ENCODE measurements at regions not wholly inside any gene's neighbourhood (a gene's known extent, or its start where the extent isn't known, plus 50 kb on each side); places are given as distances from the start of the nearest gene placed in this dataset.
"Not testable (repeated sequence)": the region's sequence is repeated elsewhere in the genome, so short reads cannot be mapped to it uniquely, and the experiment has no call there.

DNA sequence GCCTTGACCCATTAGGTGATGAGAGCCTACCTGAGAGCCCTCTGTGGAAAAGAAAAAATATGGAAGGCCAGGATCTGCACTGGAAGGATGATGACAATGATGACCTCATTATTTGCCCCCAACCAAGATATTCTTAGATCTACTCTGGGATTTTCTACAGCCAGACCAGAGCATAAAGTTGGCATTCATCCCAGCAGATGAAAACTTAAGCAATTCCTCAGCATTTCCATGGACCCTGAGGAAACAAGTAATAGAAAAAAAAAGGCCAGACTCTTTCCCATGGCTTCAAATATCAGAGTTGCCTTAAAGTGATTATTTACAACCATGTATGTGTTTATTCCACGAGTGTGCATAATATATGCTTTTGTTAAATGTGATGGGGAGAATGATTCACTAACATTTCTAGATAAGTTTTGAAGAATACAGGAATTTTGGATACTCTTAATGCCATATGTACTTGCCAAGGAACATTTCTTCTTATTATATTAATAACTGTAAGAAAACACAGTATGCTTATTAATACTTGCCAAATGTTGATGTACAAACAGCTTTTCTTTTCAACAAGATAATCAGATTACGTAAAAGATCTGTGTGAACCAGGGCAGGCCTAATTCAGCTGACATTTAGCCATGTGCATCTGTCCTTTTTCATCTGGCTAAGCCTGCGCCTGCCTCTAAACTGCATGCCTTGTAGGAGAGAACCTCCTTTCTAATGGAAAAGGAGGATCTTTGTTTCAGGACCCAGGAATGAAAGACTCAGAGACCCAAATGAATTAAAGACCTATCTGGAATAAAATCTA is 94.8 kb downstream of the ARRDC3 start:
- WGBS, 2 donors = 64% methylated on average over 3 of the region's 3 CpGs
- H3K27ac ChIP-seq (ENCODE audit: low read depth in 2 of 2, low read length in 1 of 2) = no peak overlapping the region
- H3K36me3 ChIP-seq (ENCODE audit: control insufficient read depth in 2 of 2, insufficient read depth in 2 of 2, low read length in 1 of 2) = no peaks in the 10 kb centered on the region
- H3K4me3 ChIP-seq (ENCODE audit: low read depth in 1 of 2, low read length in 2 of 2) = no peak overlapping the region
- H3K4me1 ChIP-seq (ENCODE audit: control insufficient read depth in 2 of 2, insufficient read depth in 2 of 2, low read length in 1 of 2) = no peaks in the 10 kb centered on the region
- H3K9me3 ChIP-seq (ENCODE audit: control insufficient read depth in 2 of 2, insufficient read depth in 1 of 2, low read depth in 1 of 2, low read length in 1 of 2) = no peaks in the 10 kb centered on the region
- no peaks in the 10 kb centered on the region for H3K27me3 ChIP-seq (ENCODE audit: control insufficient read depth in 1 of 2, insufficient read depth in 2 of 2, low read length in 2 of 2)

DNA sequence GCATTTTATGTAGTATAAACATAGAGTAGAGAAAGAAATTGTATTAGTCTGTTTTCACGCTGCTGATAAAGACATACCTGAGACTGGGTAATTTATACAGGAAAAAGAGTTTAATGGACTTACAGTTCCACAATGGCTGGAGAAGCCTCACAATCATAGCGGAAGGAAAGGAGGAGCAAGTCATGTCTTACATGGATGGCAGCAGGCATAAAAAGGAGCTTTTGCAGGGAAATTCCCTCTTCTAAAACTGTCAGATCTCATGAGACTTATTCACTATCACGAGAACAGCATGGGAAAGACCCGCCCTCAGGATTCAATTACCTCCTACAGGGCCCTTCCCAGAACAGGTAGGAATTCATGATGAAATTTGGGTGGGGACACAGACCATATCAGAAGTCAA is 98.1 kb downstream of the ARRDC3 start:
- 85 to 89% methylated on average over 4 of the region's 4 CpGs for WGBS, 2 donors
- H3K27me3 ChIP-seq (ENCODE audit: control insufficient read depth in 1 of 2, insufficient read depth in 2 of 2, low read length in 2 of 2); H3K36me3 ChIP-seq (ENCODE audit: control insufficient read depth in 2 of 2, insufficient read depth in 2 of 2, low read length in 1 of 2); H3K27ac ChIP-seq (ENCODE audit: low read depth in 2 of 2, low read length in 1 of 2); H3K9me3 ChIP-seq (ENCODE audit: control insufficient read depth in 2 of 2, insufficient read depth in 1 of 2, low read depth in 1 of 2, low read length in 1 of 2); H3K4me3 ChIP-seq (ENCODE audit: low read depth in 1 of 2, low read length in 2 of 2); H3K4me1 ChIP-seq (ENCODE audit: control insufficient read depth in 2 of 2, insufficient read depth in 2 of 2, low read length in 1 of 2): not testable (repeated sequence)

DNA sequence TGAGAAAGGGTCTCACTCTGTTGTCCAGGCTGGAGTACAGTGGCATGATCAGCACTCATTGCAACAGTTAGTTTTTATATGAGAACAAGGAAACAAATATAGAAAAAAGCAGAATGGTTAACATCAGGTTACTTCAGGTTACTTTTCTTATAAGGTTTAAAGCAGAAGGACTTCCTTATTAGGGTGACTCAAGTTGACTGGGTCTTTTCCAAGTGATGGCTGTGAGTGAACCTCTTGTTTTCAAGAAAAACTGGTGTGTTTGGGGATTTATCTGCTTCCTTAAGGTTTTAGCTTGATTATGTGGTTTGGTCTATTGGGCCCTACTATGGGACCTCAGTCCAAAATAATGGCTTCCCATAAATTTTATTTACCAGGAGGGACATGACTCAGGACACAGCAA is 99.2 kb downstream of the ARRDC3 start:
- no peaks in the 10 kb centered on the region for H3K9me3 ChIP-seq (ENCODE audit: control insufficient read depth in 2 of 2, insufficient read depth in 1 of 2, low read depth in 1 of 2, low read length in 1 of 2)
- H3K4me1 ChIP-seq (ENCODE audit: control insufficient read depth in 2 of 2, insufficient read depth in 2 of 2, low read length in 1 of 2) = peaks cover 0 to 2% of the 10 kb centered on the region in 2 donors
- peak overlapping the region in 1 of 2 donors; percentile 71 for H3K27ac ChIP-seq (ENCODE audit: low read depth in 2 of 2, low read length in 1 of 2)
- no peaks in the 10 kb centered on the region for H3K27me3 ChIP-seq (ENCODE audit: control insufficient read depth in 1 of 2, insufficient read depth in 2 of 2, low read length in 2 of 2)
- H3K36me3 ChIP-seq (ENCODE audit: control insufficient read depth in 2 of 2, insufficient read depth in 2 of 2, low read length in 1 of 2) = no peaks in the 10 kb centered on the region
- no peak overlapping the region for H3K4me3 ChIP-seq (ENCODE audit: low read depth in 1 of 2, low read length in 2 of 2)

DNA sequence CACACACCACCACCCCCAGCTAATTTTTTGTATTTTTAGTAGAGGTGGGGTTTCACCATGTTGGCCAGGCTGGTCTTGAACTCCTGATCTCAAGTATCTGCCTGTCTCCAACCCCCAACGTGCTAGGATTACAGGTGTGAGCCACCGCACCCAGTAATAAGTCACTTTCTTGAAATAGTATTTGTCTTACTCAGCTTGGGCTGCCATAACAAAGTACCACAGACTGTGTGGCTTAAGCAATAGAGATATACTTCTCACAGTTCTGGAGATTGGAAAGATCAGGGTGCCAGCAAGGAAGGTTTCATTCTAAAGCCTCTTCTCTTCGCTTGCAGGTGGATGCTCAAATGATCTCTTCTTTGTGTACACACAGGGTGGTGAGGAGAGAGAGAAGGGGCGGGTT is 99.8 kb downstream of the ARRDC3 start:
- peaks cover 0 to 2% of the 10 kb centered on the region in 2 donors for H3K4me1 ChIP-seq (ENCODE audit: control insufficient read depth in 2 of 2, insufficient read depth in 2 of 2, low read length in 1 of 2)
- no peaks in the 10 kb centered on the region for H3K9me3 ChIP-seq (ENCODE audit: control insufficient read depth in 2 of 2, insufficient read depth in 1 of 2, low read depth in 1 of 2, low read length in 1 of 2)
- no peak overlapping the region for H3K4me3 ChIP-seq (ENCODE audit: low read depth in 1 of 2, low read length in 2 of 2)
- H3K27me3 ChIP-seq (ENCODE audit: control insufficient read depth in 1 of 2, insufficient read depth in 2 of 2, low read length in 2 of 2) = no peaks in the 10 kb centered on the region
- peak overlapping the region; percentile 61 to 71 for H3K27ac ChIP-seq (ENCODE audit: low read depth in 2 of 2, low read length in 1 of 2)
- H3K36me3 ChIP-seq (ENCODE audit: control insufficient read depth in 2 of 2, insufficient read depth in 2 of 2, low read length in 1 of 2) = no peaks in the 10 kb centered on the region
- 71 to 80% methylated on average over 4 of the region's 4 CpGs for WGBS, 2 donors

DNA sequence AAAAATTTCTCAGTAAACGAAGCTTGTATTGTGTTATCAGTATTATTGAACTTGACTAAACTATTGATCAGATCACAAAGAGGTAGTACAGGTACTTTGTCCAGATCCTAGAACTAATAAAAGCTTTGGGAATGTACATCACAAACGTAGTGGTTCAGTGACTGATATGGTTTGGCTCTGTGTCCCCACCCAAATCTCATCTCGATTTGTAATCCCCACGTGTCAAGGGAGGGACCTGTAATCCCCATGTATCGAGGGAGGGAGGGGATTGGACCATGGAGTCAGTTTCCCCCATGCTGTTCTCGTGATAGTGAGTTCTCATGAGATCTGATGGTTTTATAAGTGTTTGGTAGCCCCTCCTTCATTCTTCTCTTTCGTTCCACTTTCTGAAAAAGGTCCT is 100.9 kb downstream of the ARRDC3 start:
- H3K4me3 ChIP-seq (ENCODE audit: low read depth in 1 of 2, low read length in 2 of 2) = no peak overlapping the region
- no peaks in the 10 kb centered on the region for H3K36me3 ChIP-seq (ENCODE audit: control insufficient read depth in 2 of 2, insufficient read depth in 2 of 2, low read length in 1 of 2)
- 82 to 83% methylated on average over 7 of the region's 7 CpGs for WGBS, 2 donors
- H3K9me3 ChIP-seq (ENCODE audit: control insufficient read depth in 2 of 2, insufficient read depth in 1 of 2, low read depth in 1 of 2, low read length in 1 of 2) = no peaks in the 10 kb centered on the region
- H3K27ac ChIP-seq (ENCODE audit: low read depth in 2 of 2, low read length in 1 of 2) = no peak overlapping the region
- no peaks in the 10 kb centered on the region for H3K27me3 ChIP-seq (ENCODE audit: control insufficient read depth in 1 of 2, insufficient read depth in 2 of 2, low read length in 2 of 2)
- peaks cover 0 to 2% of the 10 kb centered on the region in 2 donors for H3K4me1 ChIP-seq (ENCODE audit: control insufficient read depth in 2 of 2, insufficient read depth in 2 of 2, low read length in 1 of 2)

DNA sequence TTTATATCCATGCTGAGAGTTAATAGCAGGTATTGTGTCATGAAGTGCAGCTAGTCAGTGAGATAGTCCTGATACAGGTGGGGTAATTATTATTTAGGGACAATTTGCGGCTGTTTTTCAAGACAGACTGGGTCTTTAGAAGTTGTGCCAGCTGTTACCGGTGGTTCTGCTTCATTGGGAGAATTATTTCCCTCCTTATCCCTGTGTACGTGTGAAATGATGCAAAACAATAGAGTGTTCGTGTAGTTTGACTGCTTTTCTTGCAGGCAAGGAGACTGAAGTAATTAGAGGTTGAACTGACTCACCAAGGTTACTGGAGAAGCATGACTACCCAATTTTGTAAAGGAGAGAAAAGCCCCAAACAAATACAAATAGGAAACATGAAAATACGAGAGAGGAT is 101.7 kb downstream of the ARRDC3 start:
- no peaks in the 10 kb centered on the region for H3K27me3 ChIP-seq (ENCODE audit: control insufficient read depth in 1 of 2, insufficient read depth in 2 of 2, low read length in 2 of 2)
- peak overlapping the region; percentile 47 to 97 for H3K27ac ChIP-seq (ENCODE audit: low read depth in 2 of 2, low read length in 1 of 2)
- H3K9me3 ChIP-seq (ENCODE audit: control insufficient read depth in 2 of 2, insufficient read depth in 1 of 2, low read depth in 1 of 2, low read length in 1 of 2) = no peaks in the 10 kb centered on the region
- no peak overlapping the region for H3K4me3 ChIP-seq (ENCODE audit: low read depth in 1 of 2, low read length in 2 of 2)
- peaks cover 0 to 2% of the 10 kb centered on the region in 2 donors for H3K4me1 ChIP-seq (ENCODE audit: control insufficient read depth in 2 of 2, insufficient read depth in 2 of 2, low read length in 1 of 2)
- no peaks in the 10 kb centered on the region for H3K36me3 ChIP-seq (ENCODE audit: control insufficient read depth in 2 of 2, insufficient read depth in 2 of 2, low read length in 1 of 2)
- WGBS, 2 donors = 34 to 37% methylated on average over 5 of the region's 5 CpGs

DNA sequence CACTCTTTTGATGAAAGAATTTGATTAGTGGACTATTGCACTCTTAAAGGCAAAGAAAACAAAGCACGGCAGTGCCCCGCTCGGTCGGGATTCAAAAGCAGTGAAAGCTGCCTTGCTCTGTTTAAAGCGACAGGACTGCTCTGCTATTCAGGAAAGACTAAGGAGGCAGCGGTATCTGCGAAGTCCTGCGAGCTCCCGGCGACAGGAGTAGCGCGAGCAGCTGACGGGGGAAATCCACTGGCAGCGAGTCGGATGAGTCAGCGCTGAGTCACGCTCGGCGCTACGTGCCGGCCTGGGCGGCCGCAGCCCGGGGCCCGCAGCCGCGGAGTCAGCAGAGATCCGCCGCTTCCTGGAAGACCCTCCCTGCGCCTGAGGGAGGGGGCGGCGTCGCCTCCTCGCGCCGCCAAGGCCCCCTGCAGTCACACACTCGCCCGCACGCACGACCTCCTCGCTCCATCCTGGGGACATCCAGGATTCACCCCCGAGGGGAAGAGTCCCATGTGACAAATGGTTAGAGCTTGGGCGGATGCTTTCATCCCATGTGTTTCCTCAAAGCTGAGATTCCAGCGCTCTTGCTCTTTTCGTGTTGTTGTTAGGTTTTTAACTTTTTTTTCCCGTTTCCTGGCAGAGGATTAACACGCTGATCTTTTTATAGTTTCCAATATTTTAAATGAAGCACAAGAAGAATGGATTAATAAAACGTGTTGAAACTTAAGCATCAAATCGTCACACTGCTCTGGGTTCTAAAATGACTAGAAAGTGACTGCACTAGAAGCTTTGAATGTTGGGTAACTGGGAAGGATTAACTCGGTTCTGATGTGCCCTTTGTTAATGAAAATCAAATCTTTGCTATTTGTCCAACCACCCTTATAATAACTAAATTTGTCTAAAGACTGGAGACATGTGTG is 102.5 kb downstream of the ARRDC3 start:
- H3K27me3 ChIP-seq (ENCODE audit: control insufficient read depth in 1 of 2, insufficient read depth in 2 of 2, low read length in 2 of 2) = no peaks in the 10 kb centered on the region
- peak overlapping the region; percentile 52 to 63 for H3K4me3 ChIP-seq (ENCODE audit: low read depth in 1 of 2, low read length in 2 of 2)
- H3K36me3 ChIP-seq (ENCODE audit: control insufficient read depth in 2 of 2, insufficient read depth in 2 of 2, low read length in 1 of 2) = no peaks in the 10 kb centered on the region
- peak overlapping the region; percentile 97 to 99 for H3K27ac ChIP-seq (ENCODE audit: low read depth in 2 of 2, low read length in 1 of 2)
- H3K9me3 ChIP-seq (ENCODE audit: control insufficient read depth in 2 of 2, insufficient read depth in 1 of 2, low read depth in 1 of 2, low read length in 1 of 2) = no peaks in the 10 kb centered on the region
- H3K4me1 ChIP-seq (ENCODE audit: control insufficient read depth in 2 of 2, insufficient read depth in 2 of 2, low read length in 1 of 2) = peaks cover 0 to 2% of the 10 kb centered on the region in 2 donors
- 1% methylated on average over 40 to 50 of the region's 50 CpGs for WGBS, 2 donors

DNA sequence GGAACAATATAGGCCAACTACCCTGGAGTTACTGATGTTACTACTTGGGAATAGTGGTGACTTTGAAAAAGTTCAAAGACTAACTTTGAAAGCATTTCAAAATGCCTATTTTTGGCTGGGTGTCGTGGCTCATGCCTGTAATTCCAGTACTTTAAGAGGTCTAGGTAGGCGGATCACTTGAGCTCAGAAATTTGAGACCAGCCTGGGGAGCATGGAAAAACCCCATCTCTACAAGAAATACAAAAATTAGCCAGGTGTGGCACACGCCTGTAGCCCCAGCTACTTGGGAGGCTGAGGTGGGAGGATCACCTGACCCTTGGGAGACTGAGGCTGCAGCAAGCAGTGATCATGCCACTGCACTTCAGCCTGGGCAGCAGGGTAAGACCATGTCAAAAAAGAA is 105.3 kb downstream of the ARRDC3 start:
- H3K9me3 ChIP-seq (ENCODE audit: control insufficient read depth in 2 of 2, insufficient read depth in 1 of 2, low read depth in 1 of 2, low read length in 1 of 2) = no peaks in the 10 kb centered on the region
- H3K36me3 ChIP-seq (ENCODE audit: control insufficient read depth in 2 of 2, insufficient read depth in 2 of 2, low read length in 1 of 2) = no peaks in the 10 kb centered on the region
- WGBS, 2 donors = 82 to 86% methylated on average over 3 of the region's 3 CpGs
- no peak overlapping the region for H3K27ac ChIP-seq (ENCODE audit: low read depth in 2 of 2, low read length in 1 of 2)
- no peak overlapping the region for H3K4me3 ChIP-seq (ENCODE audit: low read depth in 1 of 2, low read length in 2 of 2)
- H3K27me3 ChIP-seq (ENCODE audit: control insufficient read depth in 1 of 2, insufficient read depth in 2 of 2, low read length in 2 of 2) = no peaks in the 10 kb centered on the region
- peaks cover 0 to 2% of the 10 kb centered on the region in 2 donors for H3K4me1 ChIP-seq (ENCODE audit: control insufficient read depth in 2 of 2, insufficient read depth in 2 of 2, low read length in 1 of 2)

DNA sequence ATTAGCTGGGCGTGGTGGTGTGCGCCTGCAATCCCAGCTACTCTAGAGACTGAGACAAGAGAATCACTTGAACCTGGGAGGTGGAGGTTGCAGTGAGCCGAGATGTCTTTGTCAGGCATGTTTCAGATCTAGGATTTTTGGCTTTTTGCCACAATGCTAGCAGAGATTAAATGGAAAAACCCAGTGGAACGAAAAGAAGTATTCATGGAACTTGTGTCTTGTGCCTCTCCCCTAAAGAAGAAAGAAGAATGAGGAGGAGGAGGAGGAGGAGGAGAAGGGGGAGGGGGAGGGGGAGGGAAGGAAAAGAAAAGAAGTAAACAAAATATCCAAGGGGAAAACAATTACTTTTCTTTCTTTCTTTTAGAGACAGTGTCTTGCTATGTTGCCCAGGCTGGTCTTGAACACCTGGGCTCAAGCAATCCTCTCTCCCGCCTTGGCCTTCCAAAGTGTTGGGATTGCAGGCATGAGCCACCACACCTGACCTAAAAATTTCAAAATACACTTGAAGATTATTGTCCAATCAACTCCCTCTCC is 106.0 kb downstream of the ARRDC3 start:
- 48 to 64% methylated on average over 5 of the region's 5 CpGs for WGBS, 2 donors
- H3K27ac ChIP-seq (ENCODE audit: low read depth in 2 of 2, low read length in 1 of 2) = no peak overlapping the region
- no peaks in the 10 kb centered on the region for H3K9me3 ChIP-seq (ENCODE audit: control insufficient read depth in 2 of 2, insufficient read depth in 1 of 2, low read depth in 1 of 2, low read length in 1 of 2)
- no peak overlapping the region for H3K4me3 ChIP-seq (ENCODE audit: low read depth in 1 of 2, low read length in 2 of 2)
- peaks cover 0 to 2% of the 10 kb centered on the region in 2 donors for H3K4me1 ChIP-seq (ENCODE audit: control insufficient read depth in 2 of 2, insufficient read depth in 2 of 2, low read length in 1 of 2)
- H3K36me3 ChIP-seq (ENCODE audit: control insufficient read depth in 2 of 2, insufficient read depth in 2 of 2, low read length in 1 of 2) = no peaks in the 10 kb centered on the region
- no peaks in the 10 kb centered on the region for H3K27me3 ChIP-seq (ENCODE audit: control insufficient read depth in 1 of 2, insufficient read depth in 2 of 2, low read length in 2 of 2)
